HG02884 (cell line): ENCODE measurements at regions not wholly inside any gene's neighbourhood (a gene's known extent, or its start where the extent isn't known, plus 50 kb on each side); places are given as distances from the start of the nearest gene placed in this dataset.

Source experiments
- ATAC-seq: cut with Tn5 transposase; IDR thresholded peaks from one replicate; pipeline ENCODE4 v1.9.1; 2021; ENCODE audit warnings: mild to moderate bottlenecking, moderate library complexity; ENCODE audit not compliant: unreplicated experiment

DNA sequence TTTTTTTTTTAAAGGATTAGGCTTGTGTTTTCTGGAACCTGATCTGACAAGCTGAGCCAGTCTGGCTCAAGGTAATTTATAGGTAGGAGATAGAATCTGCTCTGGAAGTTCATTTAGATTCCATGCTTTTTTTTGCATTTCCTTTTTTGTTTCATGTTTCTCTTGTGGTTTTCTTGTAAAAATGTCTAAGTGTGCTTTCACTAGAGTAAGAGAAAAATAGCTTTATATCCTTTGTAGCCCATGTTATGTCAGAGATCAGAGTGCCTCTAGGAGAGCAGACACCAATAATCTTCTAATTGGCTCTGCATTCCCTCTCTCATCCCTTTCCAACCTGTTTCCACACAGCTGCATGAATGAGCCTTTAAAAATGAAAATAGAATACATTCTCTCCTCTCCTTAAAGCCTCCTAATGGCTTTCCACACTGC is 389.8 kb upstream of the KCNMB2 start:
- no peak for ATAC-seq

DNA sequence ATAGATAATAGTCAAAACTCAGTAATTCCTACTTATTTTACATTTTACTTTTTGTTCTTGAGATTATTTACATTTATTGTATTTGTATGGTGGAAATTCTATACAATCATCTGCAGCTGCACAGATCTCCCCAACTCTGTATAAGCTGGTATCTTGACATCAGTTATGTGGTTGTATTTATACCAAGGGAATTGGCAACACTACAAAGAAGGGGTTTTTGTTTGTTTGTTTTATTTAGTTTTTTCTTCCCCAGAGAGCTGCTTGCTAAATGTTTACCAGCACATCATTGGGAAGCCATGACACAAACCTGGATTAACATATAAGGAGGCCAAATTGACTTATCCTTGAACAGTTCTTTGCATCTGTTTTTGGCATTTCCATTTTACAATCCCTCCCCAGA is 389.2 kb upstream of the KCNMB2 start:
- ATAC-seq, result no peak

- ATAC-seq, result no peak
Measured at GRCh38 chr3:178152031-178152806, 384.0 kb upstream of the KCNMB2 start.

DNA sequence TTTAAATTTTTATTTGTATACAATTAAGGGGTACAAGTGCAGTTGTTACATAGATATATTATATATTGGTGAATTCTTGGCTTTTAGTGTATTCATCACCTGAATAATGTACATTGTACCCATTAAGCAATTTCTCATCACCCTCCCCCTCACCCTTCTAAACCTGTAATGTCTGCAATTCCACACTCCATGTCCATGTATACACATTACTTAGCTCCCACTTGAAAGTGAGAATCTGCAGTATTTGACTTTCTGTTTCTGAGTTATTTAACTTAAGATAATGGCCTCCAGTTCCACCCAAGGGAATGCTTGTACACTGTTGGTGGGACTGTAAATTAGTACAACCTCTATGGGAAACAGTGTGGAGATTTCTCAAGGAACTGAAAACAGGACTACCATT is 383.2 kb upstream of the KCNMB2 start:
- no peak for ATAC-seq

- ATAC-seq, result no peak
Measured at GRCh38 chr3:178155521-178155920, 380.7 kb upstream of the KCNMB2 start.

DNA sequence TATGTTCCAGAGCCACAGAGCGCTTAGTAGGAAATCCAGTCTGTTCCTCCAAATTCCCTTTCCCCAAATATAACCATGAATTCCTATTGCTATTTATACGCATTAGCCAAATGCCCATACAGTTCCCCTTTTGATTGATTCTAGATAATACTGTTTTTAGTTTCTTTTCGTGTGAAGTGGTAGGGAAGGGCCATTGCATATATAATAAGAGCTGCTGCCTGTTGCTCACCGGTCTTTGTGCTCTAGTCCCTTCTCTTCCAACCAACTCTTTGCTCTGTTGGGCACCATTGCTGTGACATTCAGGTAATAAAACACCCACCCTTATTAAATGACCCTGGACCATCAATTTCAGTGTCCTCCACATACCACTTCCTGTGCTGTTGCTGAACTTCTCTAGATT is 379.9 kb upstream of the KCNMB2 start:
- ATAC-seq, result no peak

DNA sequence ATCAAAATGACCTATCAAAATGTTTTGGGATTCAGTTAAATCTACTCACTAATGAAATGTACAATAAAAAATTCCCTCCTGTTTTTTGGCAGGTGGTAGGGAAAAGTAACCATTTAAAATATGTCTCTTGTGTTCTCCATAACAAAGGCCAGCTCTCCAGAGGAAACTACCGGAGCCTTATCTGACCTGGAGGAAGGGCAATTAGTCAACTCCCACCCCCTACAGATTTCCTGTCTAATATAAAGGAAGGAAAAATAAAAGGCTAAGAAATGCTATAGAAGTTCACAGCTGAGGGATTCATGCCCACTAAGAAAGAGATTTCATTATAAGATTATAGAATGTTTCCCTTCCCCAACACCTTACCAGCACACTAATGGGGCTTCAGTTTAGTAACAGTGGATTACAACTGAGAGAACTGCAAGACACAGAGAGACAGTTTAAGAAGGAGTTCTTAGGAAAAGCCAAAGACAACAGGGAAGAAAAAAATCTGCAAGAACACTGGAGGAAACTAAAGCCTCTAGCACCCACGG is 376.5 kb upstream of the KCNMB2 start:
- ATAC-seq, result no peak

GRCh38 chr3:178169421-178169820 is 366.8 kb upstream of the KCNMB2 start:
- ATAC-seq, result no peak

DNA sequence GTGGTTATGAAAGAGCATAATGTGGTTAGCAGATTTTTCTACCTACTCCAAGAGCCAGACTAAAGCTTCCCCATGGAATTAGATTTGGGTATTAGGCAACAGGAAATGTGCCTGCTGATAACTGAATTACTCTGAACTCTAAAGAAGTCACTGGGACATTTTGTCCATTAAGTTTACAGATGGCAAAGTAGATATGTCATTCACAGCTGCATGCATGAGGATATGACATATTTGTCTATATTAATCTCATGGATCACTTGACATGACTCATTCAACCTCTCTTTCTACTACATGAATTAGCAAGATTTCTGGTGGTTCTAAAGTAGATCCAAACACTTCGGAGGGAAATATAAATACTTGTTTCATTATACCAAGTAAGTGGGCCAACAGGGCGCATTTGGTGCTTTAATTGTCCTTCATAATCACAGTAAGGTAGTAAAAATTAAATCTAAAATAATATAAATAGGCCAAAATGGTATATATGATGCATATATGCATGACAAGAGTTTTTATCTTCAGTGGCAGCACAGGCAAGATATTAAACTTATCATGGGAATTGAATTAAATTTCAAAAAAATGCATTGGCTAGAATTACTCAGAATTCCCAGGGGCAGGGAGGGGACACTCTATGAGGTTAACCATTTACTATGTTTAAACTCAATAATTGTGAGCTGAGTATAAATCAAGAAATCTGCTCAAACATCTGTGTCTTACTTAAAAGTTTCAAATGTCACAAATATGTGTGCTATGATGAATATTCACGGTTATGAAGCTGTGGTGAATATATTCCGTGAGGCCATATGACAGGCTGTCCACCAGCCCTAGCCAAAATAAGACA is 365.3 kb upstream of the KCNMB2 start:
- ATAC-seq, result no peak

- ATAC-seq, result no peak
Measured at GRCh38 chr3:178172121-178172520, 364.1 kb upstream of the KCNMB2 start.

DNA sequence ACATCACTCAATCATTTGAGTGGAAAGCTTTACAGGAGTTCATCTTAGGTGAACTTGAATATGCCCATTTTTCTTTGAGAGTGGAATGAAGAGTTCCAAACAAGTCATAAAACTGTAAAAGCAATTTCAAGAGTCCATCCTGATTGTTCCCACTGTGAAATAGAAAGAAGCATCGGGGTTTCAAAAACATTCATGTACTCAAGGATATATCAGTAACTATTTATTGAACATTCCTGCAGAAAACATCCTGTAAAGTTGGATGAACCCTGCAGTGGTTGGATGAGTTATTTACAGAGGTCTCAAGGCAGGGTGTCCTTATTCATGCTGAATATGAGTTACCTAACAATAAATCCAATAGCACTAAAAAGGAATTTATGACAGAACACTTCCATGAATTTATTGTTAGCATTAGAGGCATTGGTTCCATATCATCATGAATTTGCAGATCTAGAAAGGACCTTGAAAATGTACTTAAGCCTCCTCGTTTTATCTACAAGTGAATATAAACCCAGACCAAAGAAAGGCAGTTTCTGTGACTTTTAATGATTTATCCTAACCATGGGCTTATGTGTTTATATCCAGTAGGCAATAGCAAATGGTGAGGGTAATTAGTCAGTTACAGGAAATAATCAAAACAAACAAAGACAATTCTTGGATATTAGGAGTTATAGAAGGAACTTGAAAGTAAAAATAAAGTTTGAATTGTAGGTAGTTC is 361.9 kb upstream of the KCNMB2 start:
- ATAC-seq, result no peak

- no peak for ATAC-seq
Measured at GRCh38 chr3:178181088-178181487, 355.1 kb upstream of the KCNMB2 start.

DNA sequence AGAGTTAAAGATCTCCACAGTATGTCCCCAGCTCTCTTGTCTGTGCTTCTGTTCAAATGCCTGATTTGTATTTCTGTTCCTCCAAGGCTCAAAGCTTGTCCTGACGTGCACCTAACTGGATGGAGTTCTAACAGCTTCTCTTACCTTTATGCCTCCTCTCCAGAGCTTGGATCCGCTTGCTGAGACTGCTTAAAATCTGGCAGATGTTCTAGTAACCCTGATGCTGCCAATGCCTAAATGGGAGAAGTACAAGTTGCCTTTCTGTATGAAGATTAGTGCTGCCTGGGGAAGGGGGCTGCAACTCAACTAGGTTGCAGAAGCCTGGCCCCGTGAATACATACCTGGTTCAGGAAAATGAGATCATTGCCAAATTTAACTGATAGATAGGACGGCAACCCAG is 354.5 kb upstream of the KCNMB2 start:
- no peak for ATAC-seq

DNA sequence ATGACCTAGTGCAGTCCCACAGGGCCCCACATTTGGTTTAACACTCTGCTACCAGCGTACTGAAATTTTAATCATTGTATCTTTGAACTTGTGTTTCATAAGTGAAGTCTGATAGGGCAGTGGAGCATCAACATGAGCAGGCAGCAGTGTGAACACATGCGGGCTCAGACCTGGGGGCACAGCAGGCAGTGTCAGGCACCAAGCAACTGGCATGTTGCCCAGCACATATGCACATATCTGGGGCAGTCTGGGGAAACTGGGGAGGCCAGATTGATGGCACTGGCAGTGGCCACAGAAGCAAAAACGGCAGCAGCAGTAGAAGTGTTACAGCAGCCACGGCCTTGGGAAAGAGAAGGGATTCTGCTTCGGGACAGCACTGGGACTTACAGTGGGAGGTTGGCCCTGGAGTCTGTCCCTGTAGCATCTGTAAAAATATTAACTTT is 353.9 kb upstream of the KCNMB2 start:
- ATAC-seq, result no peak

- no peak for ATAC-seq
Measured at GRCh38 chr3:178184833-178185232, 351.4 kb upstream of the KCNMB2 start.

- no peak for ATAC-seq
Measured at GRCh38 chr3:178186666-178187065, 349.6 kb upstream of the KCNMB2 start.

GRCh38 chr3:178189854-178190253 is 346.4 kb upstream of the KCNMB2 start:
- ATAC-seq, result no peak

GRCh38 chr3:178193846-178194245 is 342.4 kb upstream of the KCNMB2 start:
- no peak for ATAC-seq

DNA sequence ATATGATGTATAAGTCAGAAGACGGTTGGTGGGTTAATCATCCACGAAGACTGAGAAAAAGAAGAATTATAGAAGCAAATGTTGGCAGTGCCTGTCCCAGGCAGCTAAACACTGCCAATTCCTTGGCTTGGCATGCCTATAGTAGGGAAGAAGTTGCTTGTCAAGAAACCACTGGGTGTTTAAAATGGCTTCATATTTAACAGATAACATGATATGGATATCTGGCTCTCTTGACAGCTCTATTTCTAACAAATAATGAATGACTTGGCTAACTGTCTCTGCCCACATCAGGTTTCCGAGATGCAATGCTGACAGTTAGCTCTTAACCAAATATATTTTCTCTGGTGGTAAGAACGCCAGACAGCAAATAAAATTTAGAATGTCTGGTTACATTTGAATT is 341.7 kb upstream of the KCNMB2 start:
- ATAC-seq, result no peak

GRCh38 chr3:178195824-178196223 is 340.4 kb upstream of the KCNMB2 start:
- ATAC-seq, result no peak

DNA sequence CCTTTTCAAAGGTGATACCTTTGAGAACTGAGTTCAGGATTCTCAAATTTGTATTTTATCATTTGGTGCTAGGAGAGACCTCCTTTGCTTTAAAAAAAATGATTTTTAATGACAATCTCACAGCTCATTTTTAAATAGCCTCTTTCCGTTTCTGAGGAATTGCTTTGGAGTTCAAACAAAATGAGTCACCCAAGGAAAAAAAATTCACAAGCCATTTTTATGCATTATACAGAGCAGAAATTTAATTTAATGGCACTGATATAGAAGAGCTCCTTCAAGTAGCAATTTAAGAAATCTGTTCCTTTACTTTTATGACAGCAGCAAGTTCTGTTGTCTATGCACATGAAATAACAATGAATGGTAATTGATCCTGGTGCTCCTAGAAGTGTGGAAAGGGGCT is 337.9 kb upstream of the KCNMB2 start:
- no peak for ATAC-seq
